ENCODE measurements at regions not wholly inside any gene's neighbourhood (a gene's known extent, or its start where the extent isn't known, plus 50 kb on each side); places are given as distances from the start of the nearest gene placed in this dataset.

DNA sequence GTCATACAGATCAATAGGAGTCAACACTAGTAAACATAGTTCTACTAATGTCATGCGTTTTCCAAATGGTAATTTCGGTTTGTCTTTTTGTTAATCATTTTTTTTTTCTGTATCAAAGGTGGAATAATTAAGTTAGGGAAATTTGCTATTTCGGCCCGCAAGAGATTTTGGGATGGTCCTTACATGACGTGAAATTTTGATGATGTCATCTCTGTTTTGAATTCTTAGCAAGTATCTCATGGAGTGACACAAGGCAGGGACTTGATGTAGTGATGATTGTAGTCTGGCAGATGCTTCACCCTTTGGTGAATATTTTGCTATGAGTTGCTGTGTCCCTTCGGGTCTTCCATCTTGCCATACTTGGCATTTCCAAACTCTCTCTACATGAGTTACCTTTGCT, 608.0 kb downstream of the BCKDHB start:
- ATAC-seq (no peak), DNase-seq (ENCODE audit: low read depth, low spot score) (no peak)
- Histone ChIP-seq H3K4me1 (ENCODE audit: control insufficient read depth, insufficient read depth, low read length) (no peaks in the 10 kb centered on the region), H3K27me3 (ENCODE audit: control insufficient read depth, insufficient read depth, low read length) (no peaks in the 10 kb centered on the region), H3K9me3 (ENCODE audit: control insufficient read depth, insufficient read depth, low read depth, low read length) (no peaks in the 10 kb centered on the region), H3K36me3 (ENCODE audit: control insufficient read depth, insufficient read depth, low read length) (no peaks in the 10 kb centered on the region), H3K27ac (ENCODE audit: low read length) (no peak overlapping the region), H3K4me3 (ENCODE audit: low read depth in 2 of 2, low read length in 2 of 2) (no peak overlapping the region)
- ChIA-PET CTCF (no interaction called here), POLR2A (no interaction called here)
- no TSS peak for BruUV-seq (replicated peaks)
- intact Hi-C loops (cut with micrococcal nuclease; ENCODE audit: unreplicated experiment) (no loop called here), in situ Hi-C loops (cut with HindIII; ENCODE audit: low pct_unique_long_range_greater_than_20kb, low sequenced_read_pairs) (no loop called here)
- TF ChIP-seq, protein P1, sequence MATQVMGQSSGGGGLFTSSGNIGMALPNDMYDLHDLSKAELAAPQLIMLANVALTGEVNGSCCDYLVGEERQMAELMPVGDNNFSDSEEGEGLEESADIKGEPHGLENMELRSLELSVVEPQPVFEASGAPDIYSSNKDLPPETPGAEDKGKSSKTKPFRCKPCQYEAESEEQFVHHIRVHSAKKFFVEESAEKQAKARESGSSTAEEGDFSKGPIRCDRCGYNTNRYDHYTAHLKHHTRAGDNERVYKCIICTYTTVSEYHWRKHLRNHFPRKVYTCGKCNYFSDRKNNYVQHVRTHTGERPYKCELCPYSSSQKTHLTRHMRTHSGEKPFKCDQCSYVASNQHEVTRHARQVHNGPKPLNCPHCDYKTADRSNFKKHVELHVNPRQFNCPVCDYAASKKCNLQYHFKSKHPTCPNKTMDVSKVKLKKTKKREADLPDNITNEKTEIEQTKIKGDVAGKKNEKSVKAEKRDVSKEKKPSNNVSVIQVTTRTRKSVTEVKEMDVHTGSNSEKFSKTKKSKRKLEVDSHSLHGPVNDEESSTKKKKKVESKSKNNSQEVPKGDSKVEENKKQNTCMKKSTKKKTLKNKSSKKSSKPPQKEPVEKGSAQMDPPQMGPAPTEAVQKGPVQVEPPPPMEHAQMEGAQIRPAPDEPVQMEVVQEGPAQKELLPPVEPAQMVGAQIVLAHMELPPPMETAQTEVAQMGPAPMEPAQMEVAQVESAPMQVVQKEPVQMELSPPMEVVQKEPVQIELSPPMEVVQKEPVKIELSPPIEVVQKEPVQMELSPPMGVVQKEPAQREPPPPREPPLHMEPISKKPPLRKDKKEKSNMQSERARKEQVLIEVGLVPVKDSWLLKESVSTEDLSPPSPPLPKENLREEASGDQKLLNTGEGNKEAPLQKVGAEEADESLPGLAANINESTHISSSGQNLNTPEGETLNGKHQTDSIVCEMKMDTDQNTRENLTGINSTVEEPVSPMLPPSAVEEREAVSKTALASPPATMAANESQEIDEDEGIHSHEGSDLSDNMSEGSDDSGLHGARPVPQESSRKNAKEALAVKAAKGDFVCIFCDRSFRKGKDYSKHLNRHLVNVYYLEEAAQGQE (IDR thresholded peaks at IDR 0.05; ENCODE audit: insufficient read depth in 1 of 2, low read depth in 2 of 2, low read length in 1 of 2) = no peak
- TF ChIP-seq, protein P2, sequence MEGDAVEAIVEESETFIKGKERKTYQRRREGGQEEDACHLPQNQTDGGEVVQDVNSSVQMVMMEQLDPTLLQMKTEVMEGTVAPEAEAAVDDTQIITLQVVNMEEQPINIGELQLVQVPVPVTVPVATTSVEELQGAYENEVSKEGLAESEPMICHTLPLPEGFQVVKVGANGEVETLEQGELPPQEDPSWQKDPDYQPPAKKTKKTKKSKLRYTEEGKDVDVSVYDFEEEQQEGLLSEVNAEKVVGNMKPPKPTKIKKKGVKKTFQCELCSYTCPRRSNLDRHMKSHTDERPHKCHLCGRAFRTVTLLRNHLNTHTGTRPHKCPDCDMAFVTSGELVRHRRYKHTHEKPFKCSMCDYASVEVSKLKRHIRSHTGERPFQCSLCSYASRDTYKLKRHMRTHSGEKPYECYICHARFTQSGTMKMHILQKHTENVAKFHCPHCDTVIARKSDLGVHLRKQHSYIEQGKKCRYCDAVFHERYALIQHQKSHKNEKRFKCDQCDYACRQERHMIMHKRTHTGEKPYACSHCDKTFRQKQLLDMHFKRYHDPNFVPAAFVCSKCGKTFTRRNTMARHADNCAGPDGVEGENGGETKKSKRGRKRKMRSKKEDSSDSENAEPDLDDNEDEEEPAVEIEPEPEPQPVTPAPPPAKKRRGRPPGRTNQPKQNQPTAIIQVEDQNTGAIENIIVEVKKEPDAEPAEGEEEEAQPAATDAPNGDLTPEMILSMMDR (IDR thresholded peaks at IDR 0.05) = no peak
- TF ChIP-seq SIN3A (IDR thresholded peaks at IDR 0.05; ENCODE audit: borderline replicate concordance, insufficient read depth, low read depth, low read length) (no peak), TCF7L2 (IDR thresholded peaks at IDR 0.05; ENCODE audit: low read depth, low read length) (no peak), POLR2AphosphoS5 (IDR thresholded peaks at IDR 0.05; ENCODE audit: low read depth, low read length) (no peak)

DNA sequence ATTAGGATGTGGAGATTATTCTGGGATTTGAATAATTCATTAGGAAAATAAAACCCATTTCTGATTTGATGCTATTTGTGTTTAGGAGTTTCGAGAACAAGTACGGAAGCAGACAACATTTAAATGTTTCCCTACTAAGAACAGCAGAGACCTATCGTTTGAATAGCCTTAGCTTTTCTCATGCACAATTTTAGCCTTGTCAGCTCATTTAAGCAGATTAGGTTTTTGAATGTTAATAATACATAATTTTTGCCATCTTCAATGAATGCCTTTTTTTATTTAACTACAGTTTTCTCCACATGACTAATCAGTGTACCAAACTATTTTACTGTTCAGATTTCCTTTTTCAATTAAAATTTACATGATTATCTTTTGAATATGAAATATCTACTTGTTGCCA, 592.0 kb downstream of the BCKDHB start:
- ChIA-PET POLR2A (no interaction called here), CTCF (no interaction called here)
- intact Hi-C loops (cut with micrococcal nuclease; ENCODE audit: unreplicated experiment) (no loop called here), in situ Hi-C loops (cut with HindIII; ENCODE audit: low pct_unique_long_range_greater_than_20kb, low sequenced_read_pairs) (no loop called here)
- Histone ChIP-seq H3K4me3 (ENCODE audit: low read depth in 2 of 2, low read length in 2 of 2) (no peak overlapping the region), H3K27ac (ENCODE audit: low read length) (no peak overlapping the region), H3K9me3 (ENCODE audit: control insufficient read depth, insufficient read depth, low read depth, low read length) (peaks cover 14% of the 10 kb centered on the region; the same call in 1 of the 2 replicates), H3K4me1 (ENCODE audit: control insufficient read depth, insufficient read depth, low read length) (no peaks in the 10 kb centered on the region), H3K27me3 (ENCODE audit: control insufficient read depth, insufficient read depth, low read length) (no peaks in the 10 kb centered on the region), H3K36me3 (ENCODE audit: control insufficient read depth, insufficient read depth, low read length) (no peaks in the 10 kb centered on the region)
- TF ChIP-seq, protein P1 (IDR thresholded peaks at IDR 0.05; ENCODE audit: insufficient read depth in 1 of 2, low read depth in 2 of 2, low read length in 1 of 2) = no peak
- no peak for TF ChIP-seq POLR2AphosphoS5 (IDR thresholded peaks at IDR 0.05; ENCODE audit: low read depth, low read length)
- TF ChIP-seq TCF7L2 (IDR thresholded peaks at IDR 0.05; ENCODE audit: low read depth, low read length) = no peak
- TF ChIP-seq, protein P2 (IDR thresholded peaks at IDR 0.05) = no peak
- no peak for TF ChIP-seq SIN3A (IDR thresholded peaks at IDR 0.05; ENCODE audit: borderline replicate concordance, insufficient read depth, low read depth, low read length)
- BruUV-seq (replicated peaks) = no TSS peak
- ATAC-seq = no peak
- no peak for DNase-seq (ENCODE audit: low read depth, low spot score)
